ENCODE measurements at regions not wholly inside any gene's neighbourhood (a gene's known extent, or its start where the extent isn't known, plus 50 kb on each side); places are given as distances from the start of the nearest gene placed in this dataset.
"Not testable (repeated sequence)": the region's sequence is repeated elsewhere in the genome, so short reads cannot be mapped to it uniquely, and the experiment has no call there.

DNA sequence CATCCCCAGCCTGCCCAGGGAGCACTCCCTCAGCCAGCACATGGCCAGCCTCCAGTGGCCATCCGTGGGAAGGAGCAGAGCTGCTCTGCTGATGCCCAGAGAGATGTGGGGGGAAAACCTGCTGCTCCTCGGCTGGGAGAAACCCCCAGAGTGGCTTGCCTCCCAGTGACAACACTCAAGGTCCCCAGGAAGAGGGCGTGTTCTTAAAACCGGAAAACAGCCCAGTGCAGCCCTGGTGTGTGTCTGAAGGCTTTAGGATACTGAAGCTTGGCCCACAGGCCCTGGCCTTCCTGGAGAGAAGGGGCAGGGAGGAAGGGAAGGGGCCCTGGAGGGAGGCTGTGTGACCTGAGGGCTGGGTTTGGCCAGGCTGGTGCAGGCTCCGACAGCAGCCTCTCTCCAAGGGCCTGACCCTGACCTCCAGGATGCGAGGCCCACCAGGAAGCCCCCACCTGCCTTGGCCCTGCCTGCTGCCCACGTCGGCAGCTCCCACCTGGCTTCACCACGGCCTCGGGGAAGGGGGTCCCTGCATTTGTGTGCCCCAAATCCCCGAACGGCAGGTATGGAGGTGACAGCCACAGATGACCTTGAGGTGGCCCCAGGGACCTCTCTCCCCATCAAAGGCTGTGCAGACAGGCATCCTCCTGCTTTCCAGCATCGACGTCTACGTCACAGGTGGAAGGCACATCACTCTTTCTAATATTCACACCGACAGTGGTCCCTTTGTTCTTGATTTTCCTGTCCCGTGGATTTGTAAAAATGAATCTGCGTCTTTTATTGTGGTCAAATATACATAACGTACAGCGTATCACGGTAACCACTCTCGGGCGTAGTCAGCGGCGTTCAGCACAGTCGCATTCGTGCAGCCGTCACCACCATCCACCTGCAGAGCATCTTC lies 190.0 kb upstream of the C14orf180 start:
- peak in 3 of 5 donors; percentile 32 to 38 (median 37) for DNase-seq

DNA sequence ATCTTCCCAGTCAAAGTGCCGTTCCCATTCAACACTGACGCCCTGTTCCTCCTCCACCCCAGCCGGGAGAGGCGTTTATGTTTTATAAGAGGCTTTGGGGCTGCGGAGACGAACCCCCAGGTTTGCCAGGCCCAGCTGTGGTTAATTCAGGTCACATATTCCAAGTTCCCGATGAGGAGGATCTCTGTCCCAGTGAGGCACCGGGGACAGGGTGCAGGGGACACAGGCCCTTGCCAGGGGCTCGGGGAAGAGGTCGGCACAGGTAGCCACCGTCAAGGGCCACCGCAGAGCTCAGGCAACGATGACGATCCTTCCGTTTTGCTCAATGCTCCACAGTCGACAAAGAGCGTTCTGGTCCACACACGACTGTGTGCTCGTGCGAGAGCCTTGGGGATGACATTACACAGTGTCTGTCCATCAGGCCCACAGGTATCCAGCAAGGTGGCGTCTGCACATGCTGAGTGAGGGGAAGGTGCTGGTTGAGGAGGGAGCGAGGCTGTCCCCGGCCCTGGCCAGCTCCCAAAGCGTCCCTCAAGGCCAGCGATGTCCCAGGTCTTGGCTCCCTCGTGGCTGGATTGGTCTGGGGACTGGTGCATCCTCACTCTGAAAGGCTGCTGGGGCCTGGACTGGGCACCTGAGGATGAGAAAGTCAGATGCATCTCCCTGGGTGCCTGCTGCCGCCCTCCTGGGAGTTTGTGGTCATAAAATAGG lies 189.2 kb upstream of the C14orf180 start:
- no peak for DNase-seq

DNA sequence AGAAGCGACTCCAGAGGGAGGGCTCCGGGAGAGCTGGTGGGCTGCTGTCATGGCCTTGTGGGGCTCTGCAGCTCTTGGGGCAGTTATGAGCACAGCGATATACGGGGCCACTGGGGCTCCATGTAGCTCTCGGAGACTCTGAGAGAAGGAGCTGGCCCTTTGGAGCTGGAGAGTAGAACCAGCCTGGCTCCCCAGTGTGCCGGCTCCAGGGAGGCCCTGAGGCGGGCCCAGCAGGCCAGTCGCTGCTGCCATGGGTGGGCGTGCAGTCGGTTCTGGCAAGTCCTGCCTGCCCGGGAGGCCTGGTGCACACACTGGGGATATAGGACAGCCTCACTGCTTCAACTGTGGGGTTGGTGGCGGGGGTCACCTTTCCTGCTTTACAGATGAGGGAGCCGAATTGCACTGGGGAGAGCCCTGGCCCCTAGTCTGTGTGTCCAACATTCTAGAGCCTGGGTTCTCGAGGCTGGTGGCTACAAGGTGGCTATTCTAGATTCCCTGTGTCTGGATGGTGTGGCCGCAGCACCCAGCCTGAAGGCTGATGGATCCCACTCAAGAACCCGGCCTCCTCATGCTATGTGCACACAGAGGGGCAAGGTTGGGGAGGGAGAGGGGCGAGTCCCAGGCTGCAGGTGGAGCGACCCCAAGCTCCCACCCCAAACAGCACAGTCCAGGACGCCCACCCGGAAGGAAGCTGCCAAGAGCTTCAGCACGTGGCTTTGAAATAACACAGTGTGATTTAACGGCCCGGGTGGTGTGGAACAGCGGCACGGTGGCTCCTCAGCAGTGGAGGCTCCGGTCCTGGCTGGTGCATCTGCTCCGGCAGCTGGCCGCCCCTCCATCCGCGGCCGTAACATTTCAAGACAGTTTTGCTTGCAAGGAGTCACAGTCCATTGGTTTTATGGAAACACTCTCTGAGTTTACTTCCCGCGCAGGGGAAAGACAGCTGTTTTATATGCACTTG lies 188.3 kb upstream of the C14orf180 start:
- no peak for DNase-seq

DNA sequence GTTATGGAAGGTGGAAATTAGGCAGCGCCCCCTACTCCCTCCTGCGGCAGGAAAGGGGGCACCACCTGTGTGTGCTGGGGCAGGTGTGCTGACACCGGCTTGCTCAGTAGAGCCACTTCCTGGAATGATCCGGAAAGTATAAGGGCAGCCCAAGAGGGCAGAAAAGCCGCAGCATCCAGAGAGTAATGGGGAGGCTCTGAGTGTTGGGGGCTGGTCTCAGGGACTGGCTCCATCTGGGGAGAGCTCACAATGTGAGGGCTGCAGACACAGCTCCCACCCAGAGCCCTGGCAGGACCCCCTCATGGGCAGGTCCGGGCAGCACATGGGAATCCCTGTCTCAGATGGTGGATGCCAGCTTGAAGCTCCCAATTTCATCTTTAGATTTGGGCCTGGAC lies 187.6 kb upstream of the C14orf180 start:
- peak in 1 of 5 donors; percentile 18 for DNase-seq

DNA sequence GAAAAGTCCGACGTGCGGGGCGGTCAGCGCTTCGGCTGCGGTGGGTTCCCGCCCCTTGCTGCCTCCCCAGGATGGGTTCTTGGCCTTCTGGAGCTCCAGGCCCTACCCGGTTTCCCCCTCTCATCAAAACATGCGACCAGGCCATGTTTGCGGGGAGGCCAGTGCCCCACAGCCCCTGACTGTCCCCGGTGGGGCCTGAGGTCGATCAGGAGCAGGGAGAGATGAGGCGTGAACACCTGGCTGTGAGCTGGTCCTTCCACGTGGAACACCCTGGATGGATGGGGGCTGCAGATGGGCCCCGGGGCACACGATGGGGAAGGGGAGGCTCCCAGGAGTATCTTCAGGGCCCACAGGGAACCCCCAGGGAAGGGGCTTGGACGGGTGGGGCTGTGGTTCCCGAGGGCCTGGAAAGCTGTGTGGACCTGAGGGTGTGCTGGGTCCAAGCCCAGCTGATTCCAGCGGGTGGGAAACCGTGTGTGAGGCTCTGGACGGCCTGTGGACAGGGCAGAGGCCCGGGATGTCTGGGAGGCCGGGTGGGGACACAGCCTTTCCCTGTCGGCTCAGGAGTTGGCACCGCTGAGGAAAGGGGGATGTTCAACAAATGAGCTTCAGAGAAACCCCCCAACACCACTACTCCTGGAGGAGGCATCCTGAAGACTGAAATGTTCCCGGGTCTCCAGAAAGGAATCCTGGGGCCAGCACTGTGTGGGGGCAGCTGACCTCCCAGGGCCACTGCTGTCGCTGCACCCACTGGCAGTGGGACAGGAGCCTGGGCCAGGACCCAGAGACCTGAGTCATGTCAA lies 187.0 kb upstream of the C14orf180 start:
- DNase-seq, result no peak

DNA sequence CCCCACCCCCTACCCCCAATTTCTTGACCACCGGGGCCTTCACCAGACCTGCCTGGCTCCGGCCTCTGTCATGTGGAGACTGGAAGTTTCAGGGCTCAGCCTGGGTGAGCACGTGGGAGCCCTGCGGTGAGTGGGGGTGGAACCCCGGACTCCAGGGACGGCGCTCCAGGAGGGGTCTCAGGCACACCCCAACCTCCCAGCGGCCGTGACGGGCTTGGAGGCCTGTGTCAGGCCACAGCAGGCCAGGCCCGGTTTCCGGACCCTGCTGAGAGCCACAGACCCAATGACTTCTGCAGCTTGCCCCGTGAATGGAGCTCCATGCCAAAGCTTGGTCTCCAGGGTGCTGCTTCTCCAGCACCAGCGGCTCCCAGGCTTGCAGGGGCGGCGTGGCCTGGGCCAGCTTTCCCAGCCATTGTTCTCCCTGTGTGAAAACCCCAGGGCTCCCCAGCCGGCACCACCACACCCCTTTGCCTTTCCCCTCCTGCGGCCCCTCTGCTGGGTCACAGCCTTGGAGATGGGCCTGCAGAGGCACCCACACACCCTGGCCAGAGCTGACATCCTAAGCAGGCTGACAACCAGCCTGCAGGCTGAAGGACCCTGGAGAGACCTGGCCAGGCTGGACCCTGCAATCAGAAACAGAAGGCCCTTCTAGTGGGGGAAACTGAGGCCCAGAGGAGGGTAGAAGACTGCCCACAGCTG lies 186.2 kb upstream of the C14orf180 start:
- DNase-seq, result peak in 1 of 5 donors; percentile 11

DNA sequence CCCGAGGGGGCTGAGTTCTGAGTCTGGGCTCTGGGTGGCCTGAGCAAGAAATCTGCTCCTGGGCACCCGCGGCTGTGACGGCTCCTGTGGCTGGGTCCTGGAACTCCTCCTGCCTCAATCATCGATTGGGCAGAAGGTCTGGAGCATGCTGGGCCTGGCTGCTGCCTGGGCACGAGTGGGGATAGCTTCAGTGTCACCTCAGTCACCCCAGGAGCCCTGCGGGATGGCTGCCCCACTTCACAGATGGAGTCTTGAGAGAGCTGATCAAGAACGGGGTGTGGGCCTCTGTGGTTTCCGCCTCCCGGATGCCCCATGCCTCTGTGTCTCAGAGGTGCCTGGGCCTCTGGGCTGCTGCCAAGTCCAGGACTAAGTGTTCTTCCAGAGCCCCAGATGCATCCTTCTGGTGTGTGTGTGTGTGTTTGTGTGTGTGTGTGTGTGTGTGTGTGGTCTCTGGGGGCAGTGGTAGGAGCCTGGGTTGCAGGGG lies 185.6 kb upstream of the C14orf180 start:
- peak; percentile 42 to 86 (median 66) for DNase-seq

DNA sequence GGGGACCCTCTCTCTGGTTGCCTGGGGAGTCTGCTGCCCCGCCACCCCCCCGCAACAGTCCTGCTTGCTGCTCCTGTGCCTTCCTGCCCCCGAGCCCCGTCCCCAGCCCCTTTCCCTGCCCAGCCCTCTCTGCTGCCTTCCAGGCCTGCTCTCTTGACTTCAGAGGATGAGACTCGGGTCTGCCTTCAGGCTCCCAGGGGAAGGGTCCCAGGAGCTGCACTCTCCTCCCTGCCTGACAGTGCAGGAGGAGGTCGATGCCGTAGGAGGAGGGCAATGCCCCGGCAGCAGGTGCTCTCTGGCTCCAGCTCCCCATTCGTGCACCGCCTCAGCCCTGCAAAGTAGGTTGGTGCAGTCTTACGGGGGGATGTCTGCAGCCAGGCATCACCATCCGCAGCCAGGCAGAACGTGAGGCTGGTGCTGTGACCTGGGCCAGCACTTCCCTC lies 185.1 kb upstream of the C14orf180 start:
- DNase-seq, result no peak

DNA sequence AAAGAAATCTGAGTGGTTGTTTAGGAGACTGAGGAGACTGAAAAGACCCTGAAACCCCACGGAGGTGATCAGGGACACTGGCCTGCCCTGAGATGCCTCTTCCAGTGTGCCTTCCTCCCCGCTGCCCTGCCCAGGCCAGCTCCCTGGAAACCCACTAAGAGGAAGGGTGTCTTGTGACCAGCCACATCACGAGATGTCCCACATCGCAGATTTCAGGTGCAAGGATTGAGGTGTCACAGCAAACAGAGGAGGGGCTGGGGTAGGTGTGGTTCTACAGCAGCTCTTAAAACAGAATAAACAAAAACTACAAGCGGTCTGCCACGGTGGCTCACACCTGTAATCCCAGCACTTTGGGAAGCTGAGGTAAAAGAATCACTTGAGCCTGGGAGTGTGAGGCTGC lies 184.3 kb upstream of the C14orf180 start:
- no peak for DNase-seq

DNA sequence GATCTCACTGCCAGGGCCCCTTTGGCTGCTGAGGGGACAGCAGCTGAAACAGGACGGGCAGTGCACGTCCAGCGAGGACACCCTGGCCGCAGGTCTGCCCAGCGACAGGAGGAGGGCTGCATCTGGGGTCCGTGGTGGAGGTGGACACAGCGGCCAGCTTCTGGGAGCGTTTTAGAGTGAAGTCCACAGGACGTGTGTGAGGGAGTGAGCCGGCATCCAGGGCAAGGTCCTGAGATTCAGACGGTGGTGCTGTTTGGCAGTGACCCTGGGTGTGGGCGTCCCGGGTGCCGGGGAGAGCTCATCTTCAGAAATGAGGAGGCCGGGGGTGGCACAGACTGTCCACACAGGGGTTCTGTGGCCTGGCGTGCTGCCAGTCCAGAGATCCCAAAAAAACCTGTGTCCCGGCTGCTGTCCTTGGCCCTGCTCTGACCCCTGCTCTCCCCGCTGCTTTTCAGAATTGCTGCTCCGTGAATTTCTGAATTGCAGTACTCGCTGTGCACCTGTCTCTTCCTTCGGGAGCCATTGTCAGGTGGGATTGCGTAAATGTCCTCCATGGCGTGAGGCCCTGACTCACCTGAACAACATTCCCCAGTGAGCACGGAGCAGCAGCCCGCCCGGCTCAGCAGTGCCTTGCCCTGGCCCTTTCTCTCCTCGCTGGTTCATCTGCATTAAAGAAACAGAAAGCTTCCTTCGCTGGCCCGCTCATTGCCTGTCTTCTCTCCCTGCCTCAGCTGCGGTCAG lies 183.5 kb upstream of the C14orf180 start:
- no peak for DNase-seq

DNA sequence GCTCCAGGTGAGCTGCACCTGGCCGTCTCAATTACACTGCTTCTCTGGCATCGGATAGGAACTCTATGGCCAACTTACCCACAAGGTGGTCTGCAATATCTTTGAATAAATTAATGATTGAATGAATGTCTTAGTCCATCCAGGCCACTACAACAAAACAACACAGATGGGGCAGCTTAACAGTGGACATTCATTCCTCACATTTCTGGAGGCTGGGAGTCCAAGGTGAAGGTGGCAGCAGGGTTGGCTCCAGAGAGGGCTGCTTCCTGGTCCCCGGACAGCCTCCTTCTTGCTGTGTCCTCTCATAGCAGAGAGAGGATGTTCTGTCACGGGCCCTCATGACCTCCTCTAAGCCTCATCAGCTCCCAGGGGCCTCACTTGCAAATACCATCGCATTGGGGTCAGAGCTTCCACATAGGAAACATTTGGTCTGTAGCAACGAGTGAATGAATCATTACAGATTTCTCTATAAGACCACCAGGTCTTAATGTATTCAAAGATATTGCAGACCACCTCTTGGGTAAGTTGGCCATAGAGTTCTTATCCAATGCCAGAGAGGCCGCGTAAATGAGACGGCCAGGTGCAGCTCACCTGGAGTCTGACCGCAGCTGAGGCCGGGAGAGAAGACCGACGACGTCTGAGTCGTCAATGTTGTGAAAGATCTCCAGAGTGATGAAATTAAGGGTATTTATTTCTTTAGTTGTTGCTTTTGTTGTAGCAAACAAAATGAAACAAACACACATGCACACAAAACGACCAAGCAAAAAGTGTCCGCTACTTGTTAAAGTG lies 182.7 kb upstream of the C14orf180 start:
- no peak for DNase-seq

DNA sequence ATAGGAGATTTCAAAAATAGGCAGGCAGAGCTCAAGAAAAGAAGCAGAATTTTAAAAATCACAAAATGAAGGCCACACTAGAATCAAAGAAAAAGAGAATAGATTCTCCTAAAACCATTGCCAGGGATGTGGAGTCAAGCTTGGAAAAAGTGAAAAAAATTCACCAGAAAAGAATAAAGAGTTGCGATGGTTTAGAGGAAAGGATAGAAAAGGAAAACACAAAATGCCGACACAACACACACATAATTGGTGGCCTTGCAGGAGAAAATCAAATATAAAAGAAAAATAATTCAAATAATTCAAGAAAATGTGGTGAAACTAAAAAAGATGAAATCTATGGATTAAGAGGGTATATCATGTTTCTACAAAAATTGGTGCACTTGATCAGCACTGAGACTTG lies 181.6 kb upstream of the C14orf180 start:
- DNase-seq, result no peak

DNA sequence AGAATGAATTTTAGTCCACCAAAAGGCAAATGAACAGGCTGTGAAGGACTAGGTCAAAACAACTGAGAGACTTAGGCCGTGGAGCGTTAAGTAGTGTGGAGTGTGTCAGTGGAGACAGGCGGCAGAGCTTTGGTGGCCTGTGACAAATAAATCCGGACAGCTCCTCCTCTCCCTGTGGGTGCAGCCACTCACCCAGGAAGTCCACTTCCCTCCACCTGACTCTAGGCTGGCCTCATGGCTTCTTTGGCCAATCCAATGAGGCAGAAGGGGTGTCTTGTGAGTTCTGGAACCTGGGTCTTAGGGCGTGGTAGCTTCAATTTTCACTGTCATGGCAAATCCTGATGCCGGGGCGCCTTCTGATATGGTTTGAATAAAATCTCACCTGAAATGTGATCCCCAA lies 180.9 kb upstream of the C14orf180 start:
- no peak for DNase-seq

DNA sequence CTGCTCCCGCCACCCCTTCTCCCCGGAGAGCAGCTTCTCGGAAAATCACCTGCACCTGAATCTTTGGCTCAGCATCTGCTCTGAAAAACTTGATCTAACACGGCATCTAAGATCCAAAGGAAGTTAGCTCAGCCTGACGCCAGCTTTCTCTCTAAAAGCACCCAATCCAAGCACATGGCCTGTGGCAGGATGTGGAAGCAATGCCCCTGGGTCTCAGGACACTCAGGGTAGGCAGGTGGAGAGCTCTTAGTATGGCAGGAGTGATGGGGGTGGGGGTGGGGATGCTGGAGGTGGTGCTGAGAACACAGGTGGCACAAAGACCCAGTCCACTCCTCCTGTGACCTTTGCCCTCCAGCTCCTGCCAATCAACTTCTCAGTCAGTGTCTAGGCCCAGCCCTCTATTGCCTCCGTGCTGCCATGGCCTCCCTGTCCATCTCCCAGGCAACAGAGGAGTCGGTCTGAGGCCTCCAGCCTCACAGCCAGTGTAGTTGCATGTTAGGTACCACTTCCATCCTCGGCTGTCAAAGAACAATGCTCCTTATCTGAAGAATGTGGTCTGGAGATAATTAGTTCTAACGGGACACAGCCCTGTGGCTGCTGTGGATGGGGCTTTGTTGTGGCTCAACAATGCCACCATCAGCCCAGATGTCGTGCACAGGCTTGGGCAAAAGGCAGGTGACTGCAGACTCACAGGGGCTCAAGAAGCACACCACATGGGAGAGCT lies 180.0 kb upstream of the C14orf180 start:
- DNase-seq, result peak in 1 of 5 donors; percentile 12

DNA sequence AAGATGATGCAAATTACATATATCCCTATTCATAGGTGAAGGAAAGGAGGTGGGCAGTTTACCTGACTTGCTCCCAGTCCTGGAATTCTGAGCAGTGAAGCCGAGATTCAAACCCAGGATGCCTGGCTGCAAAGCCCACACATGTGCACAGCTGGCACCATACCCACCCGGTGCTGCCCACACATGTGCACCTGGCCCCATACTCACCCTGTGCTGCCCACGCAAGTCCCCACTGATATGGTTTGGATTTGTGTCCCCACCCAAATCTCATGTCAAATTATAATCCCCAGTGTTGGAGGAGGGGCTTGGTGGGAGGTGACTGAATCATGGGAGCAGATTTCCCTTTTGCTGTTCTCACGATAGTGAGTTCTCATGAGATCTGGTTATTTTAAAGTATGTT lies 179.2 kb upstream of the C14orf180 start:
- no peak for DNase-seq

DNA sequence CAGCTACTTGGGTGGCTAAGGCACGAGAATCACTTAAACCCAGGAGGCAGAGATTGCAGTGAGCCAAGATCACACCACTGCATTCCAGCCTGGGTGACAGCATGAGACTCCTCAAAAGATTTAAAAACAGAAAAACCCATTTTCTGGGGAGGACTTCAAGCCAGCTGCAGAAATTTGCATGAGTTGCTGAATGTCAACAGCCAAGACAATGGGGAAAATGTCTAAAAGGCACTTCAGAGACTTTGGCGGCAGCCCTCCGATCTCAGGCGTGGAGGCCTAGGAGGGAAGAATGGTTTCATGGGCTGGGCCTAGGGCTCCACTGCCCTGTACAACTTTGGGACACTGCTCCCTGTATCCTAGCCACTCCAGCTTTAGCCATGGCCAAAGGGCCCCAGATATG lies 177.8 kb upstream of the C14orf180 start:
- no peak for DNase-seq

DNA sequence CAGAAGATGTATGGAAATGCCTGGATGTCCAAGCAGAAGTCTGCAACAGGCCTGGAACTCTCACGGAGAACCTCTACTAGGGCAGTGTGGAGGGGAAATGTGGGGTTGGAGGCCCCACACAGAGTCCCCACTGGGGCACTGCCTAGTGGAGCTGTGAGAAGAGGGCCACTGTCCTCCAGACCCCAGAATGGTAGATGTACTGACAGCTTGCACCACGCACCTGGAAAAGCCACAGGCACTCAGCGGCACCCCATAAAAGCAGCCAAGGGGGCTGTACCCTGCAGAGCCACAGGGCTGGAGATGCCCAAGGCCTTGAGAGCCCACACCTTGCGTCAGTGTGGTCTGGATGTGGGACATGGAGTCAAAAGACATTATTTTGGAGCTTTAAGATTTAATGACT lies 177.3 kb upstream of the C14orf180 start:
- DNase-seq, result not testable (repeated sequence)

DNA sequence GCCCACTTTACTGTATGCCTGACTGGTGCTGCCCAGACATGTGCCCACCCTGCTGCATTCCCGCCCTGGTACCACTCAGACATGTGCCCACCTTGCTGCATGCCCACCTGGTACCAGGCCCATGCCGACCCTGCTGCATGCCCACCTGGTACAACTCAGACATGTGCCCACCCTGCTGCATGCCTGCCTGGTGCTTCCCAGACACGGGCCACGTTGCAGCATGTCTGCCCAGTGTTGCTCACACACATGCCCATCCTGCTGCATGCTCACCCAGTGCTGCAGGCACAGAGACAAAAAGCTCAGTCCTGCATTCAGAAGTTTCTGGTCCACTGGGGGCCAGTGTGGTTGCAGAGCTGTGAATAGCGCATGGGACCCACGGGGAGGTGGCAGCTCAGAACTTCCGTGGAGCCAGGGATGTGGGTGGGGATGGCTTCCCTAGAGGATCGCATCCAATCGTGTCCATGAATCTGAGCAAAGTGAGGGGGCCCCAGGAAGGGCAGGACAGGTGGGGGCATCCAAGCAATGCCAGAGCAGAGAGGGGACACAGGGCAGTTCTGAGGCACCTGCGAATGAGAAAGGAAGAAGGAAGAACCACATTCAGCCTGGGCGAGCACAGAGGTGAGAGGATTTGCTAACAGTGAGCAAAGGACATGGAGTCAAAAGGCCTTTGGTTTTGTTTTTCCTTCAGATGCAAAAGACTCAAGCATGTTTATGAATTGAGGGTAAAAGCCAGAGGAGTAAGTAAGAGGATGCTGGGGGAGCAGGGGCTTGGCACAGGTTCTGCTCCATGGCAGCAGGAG lies 175.9 kb upstream of the C14orf180 start:
- no peak for DNase-seq
